ENCODE measurements at regions not wholly inside any gene's neighbourhood (a gene's known extent, or its start where the extent isn't known, plus 50 kb on each side); places are given as distances from the start of the nearest gene placed in this dataset.

- TF ChIP-seq CTCF (IDR thresholded peaks at IDR 0.05), result no peak
These were observed 120.6 kb downstream of the DUSP6 start (continued) for GRCh38 chr12:89231686-89232085.

- Histone ChIP-seq H3F3A (replicated peaks; ENCODE audit: insufficient read depth) (peaks cover 5% of the 10 kb centered on the region), H3K4me3 (ENCODE audit: low read depth in 2 of 2, low read length in 1 of 2) (no peak overlapping the region), H3K36me3 (replicated peaks in 1 of 2; ENCODE audit: control insufficient read depth in 1 of 2, insufficient read depth in 2 of 2, low read length in 1 of 2) (no peaks in the 10 kb centered on the region), H4K20me1 (ENCODE audit: insufficient read depth) (no peaks in the 10 kb centered on the region), H3K27ac (ENCODE audit: low read depth in 2 of 2, low read length in 1 of 2) (peak overlapping the region in 1 of 2 experiments; percentile 53; a peak in 1 of 4 replicates), H3K27me3 (ENCODE audit: insufficient read depth) (no peaks in the 10 kb centered on the region), H2AFZ (ENCODE audit: low read depth) (no peak overlapping the region), H3K79me2 (ENCODE audit: insufficient read depth) (no peaks in the 10 kb centered on the region), H3K9me2 (no peaks in the 10 kb centered on the region), H3K9ac (no peak overlapping the region), H3K9me3 (no peaks in the 10 kb centered on the region), H3K4me1 (ENCODE audit: control insufficient read depth in 1 of 2, insufficient read depth in 2 of 2, low read depth in 1 of 2, low read length in 1 of 2) (peaks cover 3 to 21% of the 10 kb centered on the region in 2 experiments), H3K4me2 (no peak overlapping the region)
- POLR2A ChIA-PET, result no interaction called here
- WGBS (ENCODE audit: low lambda C conversion rate), result 62% methylated on average over 2 of the region's 2 CpGs
- TF ChIP-seq FOXM1 (IDR thresholded peaks at IDR 0.05; ENCODE audit: low read depth) (no peak), CTCF (IDR thresholded peaks at IDR 0.05) (no peak), POLR2AphosphoS5 (IDR thresholded peaks at IDR 0.05; ENCODE audit: low read depth, low read length) (no peak), RXRA (IDR thresholded peaks at IDR 0.05; ENCODE audit: borderline replicate concordance, low read depth) (no peak), REST (IDR thresholded peaks at IDR 0.05; ENCODE audit: low read depth, low read length) (no peak), USF1 (IDR thresholded peaks at IDR 0.05; ENCODE audit: borderline replicate concordance, low read depth) (no peak), MEF2A (IDR thresholded peaks at IDR 0.05; ENCODE audit: borderline replicate concordance, low read depth) (no peak), RAD21 (IDR thresholded peaks at IDR 0.05; ENCODE audit: low read length) (no peak), USF2 (IDR thresholded peaks at IDR 0.05; ENCODE audit: borderline replicate concordance, low read depth, low read length) (no peak), FOSL2 (IDR thresholded peaks at IDR 0.05; ENCODE audit: borderline replicate concordance, low read depth) (no peak), MXI1 (IDR thresholded peaks at IDR 0.05; ENCODE audit: low read depth, low read length) (no peak), CHD2 (IDR thresholded peaks at IDR 0.05; ENCODE audit: low read length, partially characterized antibody) (no peak), EP300 (IDR thresholded peaks at IDR 0.05; ENCODE audit: borderline replicate concordance in 1 of 2, low read depth in 1 of 2, low read length in 1 of 2) (no peak), GABPA (IDR thresholded peaks at IDR 0.05; ENCODE audit: low read depth) (no peak), FOXJ3 (CRISPR knock-in tag; IDR thresholded peaks at IDR 0.05) (no peak), SMC3 (IDR thresholded peaks at IDR 0.05; ENCODE audit: low read depth, low read length) (no peak), RFX5 (IDR thresholded peaks at IDR 0.05; ENCODE audit: low read length) (no peak), SIN3A (IDR thresholded peaks at IDR 0.05; ENCODE audit: borderline replicate concordance, low read depth, low read length) (no peak)
- CTCF ChIA-PET, result no interaction called here
- DNase-seq, result no peak
These were observed 121.7 kb downstream of the DUSP6 start for GRCh38 chr12:89230376-89231315.
